ENCODE measurements at regions not wholly inside any gene's neighbourhood (a gene's known extent, or its start where the extent isn't known, plus 50 kb on each side); places are given as distances from the start of the nearest gene placed in this dataset.

DNA sequence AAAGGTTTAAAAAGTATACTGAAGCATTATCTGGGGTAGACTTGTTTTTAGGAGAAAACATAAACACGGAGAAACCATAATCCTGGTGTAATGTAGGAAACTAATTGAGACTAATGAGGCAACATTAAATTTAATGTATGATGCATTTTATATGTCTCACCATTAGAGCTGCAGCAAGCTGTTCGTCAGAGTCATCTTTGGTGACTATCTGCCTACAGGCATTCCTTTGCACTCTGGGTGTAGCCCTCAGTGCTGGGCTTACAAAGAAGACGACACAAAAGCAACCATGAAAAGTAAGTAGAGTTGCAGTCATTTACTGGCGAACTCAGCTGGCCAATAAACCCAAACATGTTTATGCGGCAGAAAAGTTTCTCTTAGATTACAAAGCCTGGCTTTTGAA lies 415.3 kb upstream of the ZEB2 start:
- no peak for ATAC-seq
- TF ChIP-seq RARB (CRISPR knock-in tag; IDR thresholded peaks at IDR 0.05) (no peak), ARNTL (CRISPR knock-in tag; IDR thresholded peaks at IDR 0.05; ENCODE audit: borderline replicate concordance, low read depth) (no peak), BACH2 (CRISPR knock-in tag; IDR thresholded peaks at IDR 0.05; ENCODE audit: borderline replicate concordance) (no peak), GLIS3 (CRISPR knock-in tag; IDR thresholded peaks at IDR 0.05) (no peak), ZNF8 (CRISPR knock-in tag; IDR thresholded peaks at IDR 0.05) (no peak), CSDC2 (CRISPR knock-in tag; IDR thresholded peaks at IDR 0.05) (no peak), TOX (CRISPR knock-in tag; IDR thresholded peaks at IDR 0.05; ENCODE audit: borderline replicate concordance) (no peak)
- TF ChIP-seq, protein P1, sequence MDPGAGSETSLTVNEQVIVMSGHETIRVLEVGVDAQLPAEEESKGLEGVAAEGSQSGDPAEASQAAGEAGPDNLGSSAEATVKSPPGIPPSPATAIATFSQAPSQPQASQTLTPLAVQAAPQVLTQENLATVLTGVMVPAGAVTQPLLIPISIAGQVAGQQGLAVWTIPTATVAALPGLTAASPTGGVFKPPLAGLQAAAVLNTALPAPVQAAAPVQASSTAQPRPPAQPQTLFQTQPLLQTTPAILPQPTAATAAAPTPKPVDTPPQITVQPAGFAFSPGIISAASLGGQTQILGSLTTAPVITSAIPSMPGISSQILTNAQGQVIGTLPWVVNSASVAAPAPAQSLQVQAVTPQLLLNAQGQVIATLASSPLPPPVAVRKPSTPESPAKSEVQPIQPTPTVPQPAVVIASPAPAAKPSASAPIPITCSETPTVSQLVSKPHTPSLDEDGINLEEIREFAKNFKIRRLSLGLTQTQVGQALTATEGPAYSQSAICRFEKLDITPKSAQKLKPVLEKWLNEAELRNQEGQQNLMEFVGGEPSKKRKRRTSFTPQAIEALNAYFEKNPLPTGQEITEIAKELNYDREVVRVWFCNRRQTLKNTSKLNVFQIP (CRISPR knock-in tag; IDR thresholded peaks at IDR 0.05; ENCODE audit: borderline replicate concordance, low read depth), result no peak
- TF ChIP-seq, protein P2, sequence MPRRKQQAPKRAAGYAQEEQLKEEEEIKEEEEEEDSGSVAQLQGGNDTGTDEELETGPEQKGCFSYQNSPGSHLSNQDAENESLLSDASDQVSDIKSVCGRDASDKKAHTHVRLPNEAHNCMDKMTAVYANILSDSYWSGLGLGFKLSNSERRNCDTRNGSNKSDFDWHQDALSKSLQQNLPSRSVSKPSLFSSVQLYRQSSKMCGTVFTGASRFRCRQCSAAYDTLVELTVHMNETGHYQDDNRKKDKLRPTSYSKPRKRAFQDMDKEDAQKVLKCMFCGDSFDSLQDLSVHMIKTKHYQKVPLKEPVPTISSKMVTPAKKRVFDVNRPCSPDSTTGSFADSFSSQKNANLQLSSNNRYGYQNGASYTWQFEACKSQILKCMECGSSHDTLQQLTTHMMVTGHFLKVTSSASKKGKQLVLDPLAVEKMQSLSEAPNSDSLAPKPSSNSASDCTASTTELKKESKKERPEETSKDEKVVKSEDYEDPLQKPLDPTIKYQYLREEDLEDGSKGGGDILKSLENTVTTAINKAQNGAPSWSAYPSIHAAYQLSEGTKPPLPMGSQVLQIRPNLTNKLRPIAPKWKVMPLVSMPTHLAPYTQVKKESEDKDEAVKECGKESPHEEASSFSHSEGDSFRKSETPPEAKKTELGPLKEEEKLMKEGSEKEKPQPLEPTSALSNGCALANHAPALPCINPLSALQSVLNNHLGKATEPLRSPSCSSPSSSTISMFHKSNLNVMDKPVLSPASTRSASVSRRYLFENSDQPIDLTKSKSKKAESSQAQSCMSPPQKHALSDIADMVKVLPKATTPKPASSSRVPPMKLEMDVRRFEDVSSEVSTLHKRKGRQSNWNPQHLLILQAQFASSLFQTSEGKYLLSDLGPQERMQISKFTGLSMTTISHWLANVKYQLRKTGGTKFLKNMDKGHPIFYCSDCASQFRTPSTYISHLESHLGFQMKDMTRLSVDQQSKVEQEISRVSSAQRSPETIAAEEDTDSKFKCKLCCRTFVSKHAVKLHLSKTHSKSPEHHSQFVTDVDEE (CRISPR knock-in tag; IDR thresholded peaks at IDR 0.05), result no peak

DNA sequence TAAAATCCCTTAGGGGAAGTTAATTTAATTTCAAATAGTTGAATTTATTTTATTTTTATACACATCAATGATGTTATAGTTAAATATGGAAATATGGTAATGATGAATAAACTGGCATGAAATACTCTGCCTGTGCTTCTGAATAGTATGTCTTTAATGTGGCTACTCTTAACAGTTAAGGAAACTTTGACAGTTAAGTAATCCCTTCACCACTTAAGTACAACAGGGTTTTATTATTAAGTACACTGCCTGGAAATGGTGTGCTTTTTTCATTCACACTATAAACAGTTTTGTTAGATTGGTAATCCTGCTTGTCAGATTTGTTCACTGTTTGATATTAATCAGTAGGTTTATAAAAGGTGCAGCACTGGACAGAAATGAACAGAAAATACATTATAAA lies 412.0 kb upstream of the ZEB2 start:
- no peak for ATAC-seq
- TF ChIP-seq RARB (CRISPR knock-in tag; IDR thresholded peaks at IDR 0.05) (no peak), ZNF565 (CRISPR knock-in tag; conservative IDR thresholded peaks at IDR 0.05; ENCODE audit: low read depth) (no peak), BACH2 (CRISPR knock-in tag; IDR thresholded peaks at IDR 0.05; ENCODE audit: borderline replicate concordance) (no peak)

DNA sequence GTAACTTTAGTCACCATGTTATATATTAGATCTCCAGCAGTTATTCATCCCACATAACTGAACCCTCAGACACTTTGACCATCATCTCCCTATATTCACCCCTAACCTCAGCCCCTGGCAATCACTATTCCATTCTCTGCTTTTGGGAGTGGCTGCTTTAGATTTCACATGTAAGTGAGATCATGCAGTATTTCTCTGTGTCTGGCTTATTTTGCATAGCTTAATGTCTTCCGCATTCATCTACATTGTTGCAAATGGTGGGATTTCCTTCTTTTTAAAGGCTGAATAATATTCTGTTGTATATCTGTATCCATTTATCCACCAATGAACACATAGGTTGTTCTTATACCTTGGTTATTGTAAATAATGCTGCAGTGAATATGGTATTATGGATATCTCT lies 411.6 kb upstream of the ZEB2 start:
- no peak for ATAC-seq
- TF ChIP-seq TCF4 (CRISPR knock-in tag; IDR thresholded peaks at IDR 0.05; ENCODE audit: borderline replicate concordance), result no peak
- no peak for TF ChIP-seq GLIS3 (CRISPR knock-in tag; IDR thresholded peaks at IDR 0.05)
- TF ChIP-seq ISL1 (CRISPR knock-in tag; IDR thresholded peaks at IDR 0.05), result no peak
- no peak for TF ChIP-seq ZFP30 (CRISPR knock-in tag; IDR thresholded peaks at IDR 0.05)
- TF ChIP-seq SNAI2 (CRISPR knock-in tag; IDR thresholded peaks at IDR 0.05), result no peak
- no peak for TF ChIP-seq ESRRG (CRISPR knock-in tag; IDR thresholded peaks at IDR 0.05)
- TF ChIP-seq ZC3H10 (CRISPR knock-in tag; IDR thresholded peaks at IDR 0.05), result no peak
- no peak for TF ChIP-seq PPARA (CRISPR knock-in tag; IDR thresholded peaks at IDR 0.05; ENCODE audit: borderline replicate concordance)
- TF ChIP-seq, protein P3, sequence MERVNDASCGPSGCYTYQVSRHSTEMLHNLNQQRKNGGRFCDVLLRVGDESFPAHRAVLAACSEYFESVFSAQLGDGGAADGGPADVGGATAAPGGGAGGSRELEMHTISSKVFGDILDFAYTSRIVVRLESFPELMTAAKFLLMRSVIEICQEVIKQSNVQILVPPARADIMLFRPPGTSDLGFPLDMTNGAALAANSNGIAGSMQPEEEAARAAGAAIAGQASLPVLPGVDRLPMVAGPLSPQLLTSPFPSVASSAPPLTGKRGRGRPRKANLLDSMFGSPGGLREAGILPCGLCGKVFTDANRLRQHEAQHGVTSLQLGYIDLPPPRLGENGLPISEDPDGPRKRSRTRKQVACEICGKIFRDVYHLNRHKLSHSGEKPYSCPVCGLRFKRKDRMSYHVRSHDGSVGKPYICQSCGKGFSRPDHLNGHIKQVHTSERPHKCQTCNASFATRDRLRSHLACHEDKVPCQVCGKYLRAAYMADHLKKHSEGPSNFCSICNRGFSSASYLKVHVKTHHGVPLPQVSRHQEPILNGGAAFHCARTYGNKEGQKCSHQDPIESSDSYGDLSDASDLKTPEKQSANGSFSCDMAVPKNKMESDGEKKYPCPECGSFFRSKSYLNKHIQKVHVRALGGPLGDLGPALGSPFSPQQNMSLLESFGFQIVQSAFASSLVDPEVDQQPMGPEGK (CRISPR knock-in tag; IDR thresholded peaks at IDR 0.05; ENCODE audit: borderline replicate concordance), result no peak
- no peak for TF ChIP-seq CSDC2 (CRISPR knock-in tag; IDR thresholded peaks at IDR 0.05)
- TF ChIP-seq TOX (CRISPR knock-in tag; IDR thresholded peaks at IDR 0.05; ENCODE audit: borderline replicate concordance), result no peak
- TF ChIP-seq, protein P4, sequence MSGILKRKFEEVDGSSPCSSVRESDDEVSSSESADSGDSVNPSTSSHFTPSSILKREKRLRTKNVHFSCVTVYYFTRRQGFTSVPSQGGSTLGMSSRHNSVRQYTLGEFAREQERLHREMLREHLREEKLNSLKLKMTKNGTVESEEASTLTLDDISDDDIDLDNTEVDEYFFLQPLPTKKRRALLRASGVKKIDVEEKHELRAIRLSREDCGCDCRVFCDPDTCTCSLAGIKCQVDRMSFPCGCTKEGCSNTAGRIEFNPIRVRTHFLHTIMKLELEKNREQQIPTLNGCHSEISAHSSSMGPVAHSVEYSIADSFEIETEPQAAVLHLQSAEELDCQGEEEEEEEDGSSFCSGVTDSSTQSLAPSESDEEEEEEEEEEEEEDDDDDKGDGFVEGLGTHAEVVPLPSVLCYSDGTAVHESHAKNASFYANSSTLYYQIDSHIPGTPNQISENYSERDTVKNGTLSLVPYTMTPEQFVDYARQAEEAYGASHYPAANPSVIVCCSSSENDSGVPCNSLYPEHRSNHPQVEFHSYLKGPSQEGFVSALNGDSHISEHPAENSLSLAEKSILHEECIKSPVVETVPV (CRISPR knock-in tag; IDR thresholded peaks at IDR 0.05), result no peak
- no peak for TF ChIP-seq OSR1 (CRISPR knock-in tag; IDR thresholded peaks at IDR 0.05)
- no peak for TF ChIP-seq BACH2 (CRISPR knock-in tag; IDR thresholded peaks at IDR 0.05; ENCODE audit: borderline replicate concordance)
- TF ChIP-seq ZNF565 (CRISPR knock-in tag; conservative IDR thresholded peaks at IDR 0.05; ENCODE audit: low read depth), result no peak
- no peak for TF ChIP-seq ZFP3 (CRISPR knock-in tag; IDR thresholded peaks at IDR 0.05)
- TF ChIP-seq, protein P1 (CRISPR knock-in tag; IDR thresholded peaks at IDR 0.05; ENCODE audit: borderline replicate concordance, low read depth), result no peak
- TF ChIP-seq, protein P2 (CRISPR knock-in tag; IDR thresholded peaks at IDR 0.05), result no peak
